ENCODE measurements at regions not wholly inside any gene's neighbourhood (a gene's known extent, or its start where the extent isn't known, plus 50 kb on each side); places are given as distances from the start of the nearest gene placed in this dataset.
"Not testable (repeated sequence)": the region's sequence is repeated elsewhere in the genome, so short reads cannot be mapped to it uniquely, and the experiment has no call there.

GRCh38 chr4:77504407-77504806 is 101.2 kb upstream of the CXCL13 start:
- DNase-seq, result no peak

DNA sequence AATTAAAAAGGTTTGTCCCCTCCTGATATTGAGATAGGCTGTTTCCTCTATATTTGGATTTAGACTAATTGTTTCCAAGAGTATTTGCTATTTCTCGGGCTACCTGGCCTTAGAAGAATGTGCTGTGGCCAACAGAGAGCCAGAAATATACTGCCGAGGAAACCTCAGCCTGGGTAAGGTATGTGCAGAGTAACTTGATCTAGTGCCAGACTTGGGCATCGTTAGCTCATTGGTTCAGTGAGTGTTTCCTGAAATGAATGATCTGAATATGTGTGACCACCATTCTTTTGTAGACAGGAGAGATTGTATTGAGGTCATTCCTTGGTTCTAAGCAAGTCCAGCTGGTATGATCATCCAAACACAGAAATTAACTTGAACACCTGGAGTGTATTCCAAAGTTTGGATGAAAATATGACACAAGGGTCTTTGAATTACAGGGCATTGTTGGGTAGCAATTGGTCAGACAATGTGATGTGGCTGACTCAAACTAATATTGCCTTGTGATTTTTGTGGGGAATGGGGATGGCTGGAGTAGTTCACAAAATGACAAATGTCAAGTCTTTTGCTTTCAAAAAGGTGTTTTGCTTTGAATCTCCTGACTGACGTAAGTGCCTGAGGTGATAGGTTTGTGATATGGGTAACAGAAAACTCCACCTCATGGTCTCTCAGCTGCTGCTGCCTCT is 100.2 kb upstream of the CXCL13 start:
- DNase-seq, result no peak

- no peak for DNase-seq
Measured at GRCh38 chr4:77505958-77506319, 99.7 kb upstream of the CXCL13 start.

- DNase-seq, result no peak
Measured at GRCh38 chr4:77510367-77510766, 95.3 kb upstream of the CXCL13 start.

- no peak for DNase-seq
Measured at GRCh38 chr4:77525538-77525937, 80.1 kb upstream of the CXCL13 start.

GRCh38 chr4:77527900-77528299 is 77.7 kb upstream of the CXCL13 start:
- not testable (repeated sequence) for DNase-seq

- no peak for DNase-seq
Measured at GRCh38 chr4:77538144-77538543, 67.5 kb upstream of the CXCL13 start.

- no peak for DNase-seq
Measured at GRCh38 chr4:77538574-77539157, 67.0 kb upstream of the CXCL13 start.

All from amygdala (tissue), 56 donors.